ENCODE measurements at regions not wholly inside any gene's neighbourhood (a gene's known extent, or its start where the extent isn't known, plus 50 kb on each side); places are given as distances from the start of the nearest gene placed in this dataset.
"Not testable (repeated sequence)": the region's sequence is repeated elsewhere in the genome, so short reads cannot be mapped to it uniquely, and the experiment has no call there.

DNA sequence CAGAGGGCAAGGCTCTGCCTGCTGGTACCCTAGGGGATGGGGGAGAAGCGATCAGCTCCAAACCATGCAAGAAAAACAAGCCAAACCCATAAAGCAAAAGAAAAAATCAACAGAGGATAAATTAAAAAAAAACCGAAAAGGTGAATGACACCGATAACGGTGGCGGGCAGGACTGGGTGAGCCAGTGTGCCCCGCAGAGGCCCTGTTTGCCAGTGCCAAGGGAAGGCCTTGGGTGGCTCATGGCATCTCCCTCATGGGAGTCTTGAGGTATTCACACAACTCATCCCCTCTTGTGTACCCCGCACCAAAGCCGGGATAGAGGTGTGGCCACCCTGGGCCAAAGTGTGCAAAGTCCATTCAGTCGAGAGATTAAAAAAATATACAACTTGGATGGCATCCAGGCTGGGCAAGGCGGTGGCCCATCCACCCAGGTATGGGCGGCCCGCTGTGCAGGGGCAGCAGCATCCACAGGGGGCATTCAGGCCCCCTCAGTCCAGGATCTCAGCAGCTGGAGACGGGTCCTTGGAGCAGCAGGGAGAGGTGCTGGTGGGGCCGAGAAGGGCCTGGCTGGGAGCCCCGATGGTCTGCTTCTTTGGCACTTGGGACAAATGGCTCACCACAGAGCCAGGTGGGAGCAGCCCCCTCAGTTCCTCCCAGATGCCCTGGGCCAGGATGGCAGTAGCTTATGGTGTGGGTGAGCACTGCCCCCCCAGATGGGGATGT lies 80.8 kb downstream of the KCNJ18 start:
- 90% methylated on average over 15 of the region's 15 CpGs for WGBS
- H3K27ac ChIP-seq (ENCODE audit: low read depth); H3K36me3 ChIP-seq (ENCODE audit: insufficient read depth); DNase-seq (ENCODE audit: extremely low spot score); H3K4me1 ChIP-seq (ENCODE audit: insufficient read depth); H3K4me3 ChIP-seq (ENCODE audit: low read depth, low read length): not testable (repeated sequence)

DNA sequence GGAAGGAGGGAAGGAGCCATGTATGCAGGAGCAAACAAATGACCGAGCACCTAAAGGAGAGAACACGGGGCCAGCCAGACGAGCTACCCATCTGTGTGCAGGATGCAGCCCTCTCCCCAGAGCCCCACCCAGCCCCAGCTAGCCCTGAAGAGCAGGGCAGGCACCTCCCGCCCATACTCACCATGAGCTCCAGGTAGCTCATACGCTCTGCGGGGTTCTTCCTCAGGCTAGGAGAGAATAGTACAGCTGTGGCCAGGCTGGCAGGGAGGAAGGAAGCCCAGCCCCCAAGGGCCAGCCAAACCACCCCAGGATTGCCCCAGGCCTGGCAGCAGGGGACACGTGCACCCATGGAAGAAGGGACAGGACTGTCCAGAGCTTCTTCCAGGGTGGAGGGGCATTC lies 81.9 kb downstream of the KCNJ18 start:
- no peaks in the 10 kb centered on the region for H3K4me1 ChIP-seq (ENCODE audit: insufficient read depth)
- WGBS = 84% methylated on average over 7 of the region's 7 CpGs
- no peaks in the 10 kb centered on the region for H3K36me3 ChIP-seq (ENCODE audit: insufficient read depth)
- H3K4me3 ChIP-seq (ENCODE audit: low read depth, low read length) = no peak overlapping the region
- no peak for DNase-seq (ENCODE audit: extremely low spot score)
- no peak overlapping the region for H3K27ac ChIP-seq (ENCODE audit: low read depth)

DNA sequence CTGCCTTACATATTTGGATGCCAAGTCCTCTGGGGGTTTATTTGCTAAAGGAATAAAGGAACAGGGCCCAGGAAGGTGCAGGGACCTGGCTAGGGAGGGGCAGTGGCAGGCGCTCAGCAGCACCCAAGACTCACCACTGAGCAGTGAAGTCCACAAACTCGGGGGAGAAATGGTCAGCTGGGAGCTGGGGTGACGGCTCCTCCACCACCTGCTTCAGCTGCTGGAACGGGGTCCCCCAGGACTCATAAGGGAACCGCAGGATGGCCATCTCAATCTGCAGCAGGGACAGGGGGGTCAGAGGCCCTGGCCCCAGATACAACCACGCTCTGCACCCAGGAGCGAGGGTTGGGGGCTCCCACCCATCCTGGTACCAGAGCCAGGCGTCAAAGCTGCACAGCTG lies 83.2 kb downstream of the KCNJ18 start:
- 65% methylated on average over 8 of the region's 8 CpGs for WGBS
- not testable (repeated sequence) for H3K27ac ChIP-seq (ENCODE audit: low read depth); H3K4me3 ChIP-seq (ENCODE audit: low read depth, low read length); H3K4me1 ChIP-seq (ENCODE audit: insufficient read depth); DNase-seq (ENCODE audit: extremely low spot score); H3K36me3 ChIP-seq (ENCODE audit: insufficient read depth)

DNA sequence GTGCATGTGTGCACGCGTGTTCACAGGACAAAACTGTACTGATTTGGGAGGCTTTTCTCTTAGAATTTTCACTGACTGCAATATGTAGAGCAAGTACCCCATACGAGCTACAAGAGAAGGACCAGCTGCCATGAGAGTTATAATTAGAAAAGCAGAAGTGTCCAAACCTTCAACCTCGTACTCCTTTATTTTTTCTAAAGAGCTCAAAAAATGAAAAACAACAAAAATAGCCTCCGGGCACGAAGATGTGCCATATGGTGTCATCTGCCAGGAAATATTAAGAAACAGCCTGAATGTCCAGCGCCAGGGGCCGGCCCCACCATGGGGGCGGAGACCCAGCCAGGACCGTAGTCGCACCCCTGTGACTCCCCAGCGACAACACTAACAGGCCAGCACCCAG lies 84.6 kb downstream of the KCNJ18 start:
- not testable (repeated sequence) for DNase-seq (ENCODE audit: extremely low spot score)
- 89% methylated on average over 10 of the region's 12 CpGs for WGBS

DNA sequence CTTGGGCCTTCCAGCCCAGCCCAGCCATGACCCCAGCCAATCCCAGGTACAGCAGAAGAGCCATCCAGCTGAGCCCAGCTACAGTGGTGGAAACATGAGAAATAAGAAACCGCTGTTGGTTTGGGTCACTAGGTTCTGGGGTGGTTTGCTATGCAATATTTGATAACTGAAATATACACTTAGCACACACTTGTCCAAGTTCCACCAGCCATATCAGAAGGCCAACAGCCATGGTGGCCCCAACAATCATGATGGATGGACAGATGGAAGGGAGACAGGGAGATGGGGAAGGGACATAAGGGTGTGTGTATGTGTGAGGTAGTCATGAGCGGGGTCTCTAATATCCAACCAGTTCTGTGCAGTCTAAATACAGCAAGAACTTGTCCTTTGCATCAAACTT lies 86.5 kb downstream of the KCNJ18 start:
- H3K27ac ChIP-seq (ENCODE audit: low read depth) = not testable (repeated sequence)

More for the DNA sequence above, 84.6 kb downstream of the KCNJ18 start:
- H3K4me3 ChIP-seq (ENCODE audit: low read depth, low read length); H3K36me3 ChIP-seq (ENCODE audit: insufficient read depth); H3K4me1 ChIP-seq (ENCODE audit: insufficient read depth); H3K27ac ChIP-seq (ENCODE audit: low read depth): not testable (repeated sequence)

DNA sequence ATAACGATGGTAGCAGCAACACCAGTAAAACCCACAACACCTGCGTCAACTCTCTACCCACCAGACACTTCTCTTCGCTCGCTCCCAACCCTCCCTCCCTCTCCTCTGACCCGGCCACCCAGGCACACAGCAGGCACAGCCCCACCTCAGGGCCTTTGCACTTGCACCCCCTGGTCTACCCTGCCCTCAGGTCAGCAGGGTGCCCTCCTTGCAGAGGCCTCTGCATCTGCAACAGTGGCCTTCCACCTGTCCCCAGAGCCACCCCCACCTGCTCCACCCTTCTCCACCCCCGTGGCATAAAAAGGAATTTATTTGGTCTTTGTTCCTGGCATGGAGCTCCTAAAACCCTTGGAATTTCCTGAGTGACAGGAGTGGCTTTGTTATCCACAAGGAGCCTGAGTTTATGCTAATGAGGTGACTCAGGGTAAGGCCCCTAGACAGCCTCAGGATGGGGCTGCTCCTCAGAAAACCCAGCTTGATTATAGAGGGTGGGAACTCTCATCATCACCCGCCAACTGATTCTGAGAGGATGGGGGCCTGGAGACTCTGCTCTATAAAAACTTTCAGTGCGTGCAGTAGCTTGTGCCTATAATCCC lies 88.1 kb downstream of the KCNJ18 start:
- H3K4me1 ChIP-seq (ENCODE audit: insufficient read depth); DNase-seq (ENCODE audit: extremely low spot score); H3K4me3 ChIP-seq (ENCODE audit: low read depth, low read length); H3K36me3 ChIP-seq (ENCODE audit: insufficient read depth); H3K27ac ChIP-seq (ENCODE audit: low read depth): not testable (repeated sequence)
- 79% methylated on average over 7 of the region's 8 CpGs for WGBS

More for the DNA sequence above, 86.5 kb downstream of the KCNJ18 start:
- 81% methylated on average over 2 of the region's 2 CpGs for WGBS
- not testable (repeated sequence) for H3K4me3 ChIP-seq (ENCODE audit: low read depth, low read length); DNase-seq (ENCODE audit: extremely low spot score); H3K4me1 ChIP-seq (ENCODE audit: insufficient read depth); H3K36me3 ChIP-seq (ENCODE audit: insufficient read depth)

DNA sequence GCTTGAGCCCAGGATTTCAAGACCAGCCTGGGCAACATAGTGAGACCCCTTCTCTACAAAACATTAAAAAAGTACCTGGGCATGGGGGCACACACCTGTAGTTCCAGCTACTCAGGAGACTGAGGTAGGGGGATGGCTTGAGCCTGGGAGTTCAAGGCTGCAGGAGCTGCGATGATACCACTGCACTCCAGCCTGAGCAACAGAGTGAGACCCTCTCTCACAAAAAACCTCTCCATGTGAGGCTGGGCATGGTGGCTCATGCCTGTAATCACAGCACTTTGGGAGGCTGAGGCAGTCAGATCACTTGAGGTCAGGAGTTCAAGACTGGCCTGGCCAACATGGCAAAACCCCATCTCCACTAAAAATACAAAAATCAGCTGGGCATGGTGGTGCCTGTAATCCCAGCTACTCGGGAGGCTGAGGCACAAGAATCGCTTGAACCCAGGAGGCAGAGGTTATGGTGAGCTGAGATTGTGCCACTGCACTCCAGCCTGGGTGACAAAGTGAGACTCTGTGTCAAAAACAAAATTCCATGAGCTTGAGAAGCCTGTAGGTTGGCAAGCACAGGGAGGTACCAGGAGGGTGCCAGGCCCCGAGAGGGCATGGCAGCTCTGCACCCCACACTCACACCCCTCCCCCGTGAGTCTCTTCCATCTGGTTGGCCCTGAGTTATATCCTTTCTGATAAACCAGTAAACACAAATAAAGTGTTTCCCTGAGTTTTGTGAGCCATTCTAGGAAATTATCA lies 88.8 kb downstream of the KCNJ18 start:
- H3K4me3 ChIP-seq (ENCODE audit: low read depth, low read length); H3K36me3 ChIP-seq (ENCODE audit: insufficient read depth); DNase-seq (ENCODE audit: extremely low spot score); H3K4me1 ChIP-seq (ENCODE audit: insufficient read depth); H3K27ac ChIP-seq (ENCODE audit: low read depth): not testable (repeated sequence)
- WGBS = 59% methylated on average over 5 of the region's 5 CpGs

DNA sequence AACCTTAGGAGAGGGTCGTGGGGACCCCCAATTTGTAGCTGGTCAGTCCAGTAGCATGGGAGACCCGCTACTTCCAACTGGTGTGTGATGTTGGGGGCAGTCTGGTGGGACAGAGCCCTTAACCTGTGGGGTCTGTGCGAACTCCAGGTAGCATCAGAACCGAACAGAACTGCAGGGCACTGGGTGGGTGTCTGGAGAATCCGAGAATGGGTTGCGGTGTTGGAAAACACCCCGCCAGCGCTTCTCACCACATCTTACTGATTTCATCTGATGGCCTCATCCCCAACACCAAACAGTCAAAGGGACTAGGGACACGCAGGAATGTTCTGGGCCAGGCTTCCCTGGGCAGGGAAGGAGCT lies 89.3 kb downstream of the KCNJ18 start:
- H3K36me3 ChIP-seq (ENCODE audit: insufficient read depth); H3K27ac ChIP-seq (ENCODE audit: low read depth); H3K4me1 ChIP-seq (ENCODE audit: insufficient read depth); DNase-seq (ENCODE audit: extremely low spot score); H3K4me3 ChIP-seq (ENCODE audit: low read depth, low read length): not testable (repeated sequence)
- 62% methylated on average over 9 of the region's 9 CpGs for WGBS

DNA sequence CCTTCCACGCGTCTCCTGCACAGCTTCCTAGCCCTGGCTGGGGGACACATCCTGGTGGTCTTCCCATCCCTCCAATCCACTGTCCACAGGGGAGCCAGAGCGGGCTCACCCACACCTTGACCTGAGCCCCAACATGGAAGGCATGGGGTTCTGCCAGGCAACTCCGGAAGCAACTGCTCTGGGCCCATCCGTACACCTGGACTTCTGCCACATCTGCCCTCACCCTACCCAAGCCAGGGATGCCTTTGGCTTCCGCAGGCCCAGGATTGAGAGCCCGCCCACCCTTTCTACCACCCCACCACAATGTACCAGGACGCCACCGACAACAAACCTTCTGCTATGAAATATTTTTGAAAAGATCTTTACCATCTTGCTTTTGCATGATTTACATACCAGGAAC lies 89.8 kb downstream of the KCNJ18 start:
- H3K4me1 ChIP-seq (ENCODE audit: insufficient read depth); H3K27ac ChIP-seq (ENCODE audit: low read depth); H3K36me3 ChIP-seq (ENCODE audit: insufficient read depth); H3K4me3 ChIP-seq (ENCODE audit: low read depth, low read length); DNase-seq (ENCODE audit: extremely low spot score): not testable (repeated sequence)
- WGBS = 86% methylated on average over 7 of the region's 9 CpGs

DNA sequence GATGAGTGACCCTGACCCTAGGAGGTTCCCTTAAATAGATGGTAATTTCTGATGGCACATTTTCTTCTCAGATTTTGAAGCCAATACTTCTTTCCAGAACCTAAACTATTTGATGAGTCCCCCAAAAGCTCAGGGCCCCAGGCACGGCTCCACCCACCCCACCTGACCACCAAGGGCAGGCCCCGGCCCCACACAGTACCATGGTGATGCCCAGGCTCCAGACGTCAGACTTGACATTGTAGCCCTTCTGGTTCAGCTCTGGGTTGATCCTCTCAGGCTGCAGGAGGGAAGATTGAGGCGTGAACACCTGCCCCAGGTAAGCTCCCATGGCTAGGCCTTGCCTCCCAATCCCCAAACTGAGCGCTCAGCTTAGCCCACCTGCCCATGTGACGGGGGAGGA lies 90.3 kb downstream of the KCNJ18 start:
- not testable (repeated sequence) for DNase-seq (ENCODE audit: extremely low spot score); H3K36me3 ChIP-seq (ENCODE audit: insufficient read depth); H3K4me3 ChIP-seq (ENCODE audit: low read depth, low read length); H3K4me1 ChIP-seq (ENCODE audit: insufficient read depth); H3K27ac ChIP-seq (ENCODE audit: low read depth)
- 77% methylated on average over 6 of the region's 6 CpGs for WGBS

DNA sequence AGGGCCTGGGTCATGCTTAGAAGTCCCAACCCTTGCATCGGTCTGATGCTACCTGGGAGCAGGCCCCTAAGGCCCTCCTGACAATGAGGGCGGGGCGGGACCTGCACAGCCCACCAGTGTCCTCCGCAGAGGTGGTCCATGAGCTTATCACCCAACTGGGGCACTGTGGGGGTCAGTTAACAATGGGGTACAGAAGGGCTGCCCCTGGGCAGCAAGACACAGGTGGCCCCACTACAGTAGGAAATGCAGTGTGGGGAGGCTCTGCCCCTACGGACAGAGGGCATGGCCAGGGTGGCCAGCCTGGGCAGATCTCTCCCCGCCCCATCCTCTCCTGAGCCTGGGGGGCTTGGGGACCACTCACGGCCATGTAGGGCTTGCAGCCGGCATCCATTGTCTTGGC lies 90.7 kb downstream of the KCNJ18 start:
- H3K4me3 ChIP-seq (ENCODE audit: low read depth, low read length); H3K36me3 ChIP-seq (ENCODE audit: insufficient read depth); H3K27ac ChIP-seq (ENCODE audit: low read depth); H3K4me1 ChIP-seq (ENCODE audit: insufficient read depth); DNase-seq (ENCODE audit: extremely low spot score): not testable (repeated sequence)
- 90% methylated on average over 8 of the region's 8 CpGs for WGBS

DNA sequence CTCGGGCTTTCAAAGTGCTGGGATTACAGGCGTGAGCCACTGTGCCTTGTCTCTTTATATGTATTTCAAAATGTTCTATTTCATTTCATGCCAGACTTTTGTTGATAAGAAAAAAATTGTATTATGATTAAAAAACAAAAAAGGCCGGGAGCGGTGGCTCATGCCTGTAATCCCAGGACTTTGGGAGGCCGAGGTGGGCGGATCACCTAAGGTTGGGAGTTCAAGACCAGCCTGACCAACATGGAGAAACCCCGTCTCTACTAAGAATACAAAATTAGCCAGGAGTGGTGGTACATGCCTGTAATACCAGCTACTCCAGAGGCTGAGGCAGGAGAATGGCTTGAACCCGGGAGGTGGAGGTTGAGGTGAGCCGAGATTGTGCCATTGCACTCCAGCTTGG lies 121.9 kb downstream of the KCNJ18 start:
- not testable (repeated sequence) for DNase-seq (ENCODE audit: extremely low spot score); H3K27ac ChIP-seq (ENCODE audit: low read depth); H3K4me1 ChIP-seq (ENCODE audit: insufficient read depth); H3K36me3 ChIP-seq (ENCODE audit: insufficient read depth); H3K4me3 ChIP-seq (ENCODE audit: low read depth, low read length)
- 84% methylated on average over 9 of the region's 9 CpGs for WGBS

DNA sequence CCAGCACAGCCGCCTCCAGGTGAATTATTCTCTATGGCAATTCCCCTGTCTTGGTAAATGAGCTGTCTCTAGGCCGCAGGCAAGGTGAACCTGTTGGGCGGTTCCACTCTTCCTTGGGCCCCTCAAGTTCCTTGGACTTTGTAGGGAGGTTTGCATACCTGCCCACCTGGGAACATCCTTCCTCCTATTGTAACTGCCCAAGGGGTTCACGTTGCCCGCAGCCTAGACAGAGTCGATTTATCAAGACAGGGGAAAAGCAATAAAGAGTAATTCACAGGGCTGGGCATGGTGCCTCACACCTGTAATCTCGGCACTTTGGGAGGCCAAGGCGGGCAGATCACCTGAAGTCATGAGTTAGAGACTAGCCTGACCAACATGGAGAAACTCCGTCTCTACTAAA lies 122.5 kb downstream of the KCNJ18 start:
- no peaks in the 10 kb centered on the region for H3K4me1 ChIP-seq (ENCODE audit: insufficient read depth)
- H3K27ac ChIP-seq (ENCODE audit: low read depth) = no peak overlapping the region
- no peaks in the 10 kb centered on the region for H3K36me3 ChIP-seq (ENCODE audit: insufficient read depth)
- DNase-seq (ENCODE audit: extremely low spot score) = no peak
- 87% methylated on average over 9 of the region's 9 CpGs for WGBS
- H3K4me3 ChIP-seq (ENCODE audit: low read depth, low read length) = no peak overlapping the region
